Right lobe of liver (tissue), 4 donors: ENCODE measurements at regions not wholly inside any gene's neighbourhood (a gene's known extent, or its start where the extent isn't known, plus 50 kb on each side); places are given as distances from the start of the nearest gene placed in this dataset.

Experiments
- CTCF ChIP-seq, 4 donors: fragments of 200-600 bp in 3 of 4; fragments of 450-650 bp in 1 of 4; IDR thresholded peaks; one replicate each; pipeline versions ENCODE4 v1.5.1 to v1.8.0; 2016 to 2022; ENCODE audit warnings: antibody characterized with exemption in 4 of 4, mild to moderate bottlenecking in 2 of 4
- POLR2A ChIP-seq: fragments of 450-650 bp; IDR thresholded peaks from one replicate; pipeline ENCODE4 v1.6.1; 2017; ENCODE audit warnings: antibody characterized with exemption, mild to moderate bottlenecking
- donor health status: DM: no; HTN: no; CAD: no.
- donor health status: DM: no; HTN: no; CAD: no.
- donor health status: DM: no; HTN: yes; CAD: no.

- TF ChIP-seq CTCF (IDR thresholded peaks at IDR 0.05): no peak
- no peak for TF ChIP-seq POLR2A
Measured at GRCh38 chr9:82895822-82896110, 167.2 kb downstream of the RASEF start.
